ENCODE measurements at regions not wholly inside any gene's neighbourhood (a gene's known extent, or its start where the extent isn't known, plus 50 kb on each side); places are given as distances from the start of the nearest gene placed in this dataset.

DNA sequence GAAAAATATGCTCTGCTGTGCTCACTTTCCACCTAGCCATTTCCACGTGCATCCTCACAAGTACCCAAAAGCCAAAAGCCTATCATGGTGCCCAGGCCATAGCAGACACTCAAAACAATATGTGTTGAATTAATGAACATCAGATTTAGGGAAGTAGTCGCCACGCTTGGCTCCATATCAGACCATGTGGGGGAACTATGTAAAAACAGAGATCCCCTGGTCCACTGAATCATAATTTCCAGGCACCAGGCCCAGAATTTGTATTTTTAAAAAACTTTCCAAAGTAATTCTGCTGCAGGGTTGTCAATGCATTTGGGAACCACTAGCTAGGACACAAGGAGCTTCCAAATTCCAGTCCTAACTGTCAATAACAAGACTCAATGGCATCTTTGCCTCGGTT is 77.3 kb downstream of the CNTN3 start:
- TF ChIP-seq, protein P1, sequence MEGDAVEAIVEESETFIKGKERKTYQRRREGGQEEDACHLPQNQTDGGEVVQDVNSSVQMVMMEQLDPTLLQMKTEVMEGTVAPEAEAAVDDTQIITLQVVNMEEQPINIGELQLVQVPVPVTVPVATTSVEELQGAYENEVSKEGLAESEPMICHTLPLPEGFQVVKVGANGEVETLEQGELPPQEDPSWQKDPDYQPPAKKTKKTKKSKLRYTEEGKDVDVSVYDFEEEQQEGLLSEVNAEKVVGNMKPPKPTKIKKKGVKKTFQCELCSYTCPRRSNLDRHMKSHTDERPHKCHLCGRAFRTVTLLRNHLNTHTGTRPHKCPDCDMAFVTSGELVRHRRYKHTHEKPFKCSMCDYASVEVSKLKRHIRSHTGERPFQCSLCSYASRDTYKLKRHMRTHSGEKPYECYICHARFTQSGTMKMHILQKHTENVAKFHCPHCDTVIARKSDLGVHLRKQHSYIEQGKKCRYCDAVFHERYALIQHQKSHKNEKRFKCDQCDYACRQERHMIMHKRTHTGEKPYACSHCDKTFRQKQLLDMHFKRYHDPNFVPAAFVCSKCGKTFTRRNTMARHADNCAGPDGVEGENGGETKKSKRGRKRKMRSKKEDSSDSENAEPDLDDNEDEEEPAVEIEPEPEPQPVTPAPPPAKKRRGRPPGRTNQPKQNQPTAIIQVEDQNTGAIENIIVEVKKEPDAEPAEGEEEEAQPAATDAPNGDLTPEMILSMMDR (IDR thresholded peaks at IDR 0.05) = no peak
- peak; percentile 21 for DNase-seq (ENCODE audit: low spot score)
- ATAC-seq (ENCODE audit: insufficient number of reproducible peaks, low FRiP score, low read depth) = peak; percentile 39

DNA sequence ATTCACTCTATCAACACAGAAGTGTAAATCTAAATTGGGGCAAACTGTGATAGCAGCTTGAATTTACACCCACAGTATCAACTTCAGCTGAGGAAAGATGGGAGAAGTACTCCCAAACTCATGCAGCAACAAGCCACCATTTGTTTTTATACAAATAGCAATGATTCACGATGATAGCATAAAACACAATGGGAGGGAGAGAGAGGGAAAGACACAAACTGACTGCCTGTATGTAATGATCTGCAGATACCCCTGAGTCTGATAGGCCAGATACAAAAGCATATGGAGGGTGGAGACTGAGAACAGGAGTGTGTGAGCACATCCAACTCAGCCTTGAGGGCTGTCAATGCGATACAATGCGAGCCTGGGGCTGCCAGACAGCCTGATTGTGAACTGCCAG is 79.2 kb downstream of the CNTN3 start:
- no peaks in the 10 kb centered on the region for H3K9me3 ChIP-seq
- ATAC-seq (ENCODE audit: insufficient number of reproducible peaks, low FRiP score, low read depth) (no peak), DNase-seq (ENCODE audit: low spot score) (no peak)
- H3K27ac ChIP-seq = no peak overlapping the region
- H3K4me3 ChIP-seq = no peak overlapping the region
- H3K4me1 ChIP-seq (ENCODE audit: control insufficient read depth in 1 of 2, low read depth in 2 of 2) = peaks cover 8 to 57% of the 10 kb centered on the region in 2 donors
- TF ChIP-seq, protein P1 (IDR thresholded peaks at IDR 0.05) = no peak
- no peaks in the 10 kb centered on the region for H3K36me3 ChIP-seq
- no peaks in the 10 kb centered on the region for H3K27me3 ChIP-seq (replicated peaks; ENCODE audit: insufficient read depth)

More for the DNA sequence above, 77.3 kb downstream of the CNTN3 start:
- Histone ChIP-seq H3K4me3 (no peak overlapping the region), H3K27ac (peak overlapping the region; percentile 57 to 62), H3K4me1 (ENCODE audit: control insufficient read depth in 1 of 2, low read depth in 2 of 2) (peaks cover 8 to 55% of the 10 kb centered on the region in 2 donors), H3K36me3 (no peaks in the 10 kb centered on the region), H3K27me3 (replicated peaks; ENCODE audit: insufficient read depth) (no peaks in the 10 kb centered on the region), H3K9me3 (no peaks in the 10 kb centered on the region)

- H3K4me1 ChIP-seq (ENCODE audit: control insufficient read depth in 1 of 2, low read depth in 2 of 2) = peaks cover 8 to 50% of the 10 kb centered on the region in 2 donors
- no peaks in the 10 kb centered on the region for H3K9me3 ChIP-seq
- no peak overlapping the region for H3K4me3 ChIP-seq
- no peaks in the 10 kb centered on the region for H3K36me3 ChIP-seq
- H3K27ac ChIP-seq = no peak overlapping the region
- DNase-seq (ENCODE audit: low spot score) (no peak), ATAC-seq (ENCODE audit: insufficient number of reproducible peaks, low FRiP score, low read depth) (no peak)
- H3K27me3 ChIP-seq (replicated peaks; ENCODE audit: insufficient read depth) = no peaks in the 10 kb centered on the region
- TF ChIP-seq, protein P1 (IDR thresholded peaks at IDR 0.05) = no peak
These were observed 79.8 kb downstream of the CNTN3 start for GRCh38 chr3:74534611-74535010.

GRCh38 chr3:74532446-74532845 is 82.0 kb downstream of the CNTN3 start:
- Histone ChIP-seq H3K27ac (peak overlapping the region in 1 of 2 donors; percentile 22), H3K27me3 (replicated peaks; ENCODE audit: insufficient read depth) (no peaks in the 10 kb centered on the region), H3K36me3 (no peaks in the 10 kb centered on the region), H3K9me3 (no peaks in the 10 kb centered on the region), H3K4me3 (no peak overlapping the region), H3K4me1 (ENCODE audit: control insufficient read depth in 1 of 2, low read depth in 2 of 2) (peaks cover 0 to 33% of the 10 kb centered on the region in 2 donors)
- DNase-seq (ENCODE audit: low spot score) = no peak
- ATAC-seq (ENCODE audit: insufficient number of reproducible peaks, low FRiP score, low read depth) = no peak
- TF ChIP-seq, protein P1 (IDR thresholded peaks at IDR 0.05) = no peak

DNA sequence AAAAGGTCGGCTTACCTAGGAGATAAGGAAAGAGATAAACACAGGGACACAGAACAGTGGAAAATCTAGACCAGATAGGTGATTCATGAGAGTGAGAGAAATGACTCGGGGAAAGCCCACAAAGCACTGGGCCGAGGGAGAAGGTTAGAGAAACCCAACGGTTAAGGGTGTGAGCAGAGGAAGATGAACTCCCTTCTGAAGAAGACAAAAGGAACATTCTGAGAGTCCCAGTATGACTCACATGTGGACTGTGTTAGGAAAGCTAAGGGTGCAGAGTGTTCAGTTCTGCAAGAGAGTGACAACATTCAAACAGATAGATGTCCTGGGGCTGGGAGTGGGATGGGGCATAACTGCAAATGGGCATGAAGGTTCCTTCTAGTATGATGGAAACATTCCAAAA is 83.0 kb downstream of the CNTN3 start:
- ATAC-seq (ENCODE audit: insufficient number of reproducible peaks, low FRiP score, low read depth) (no peak), DNase-seq (ENCODE audit: low spot score) (no peak)
- H3K9me3 ChIP-seq = no peaks in the 10 kb centered on the region
- no peak overlapping the region for H3K4me3 ChIP-seq
- H3K4me1 ChIP-seq (ENCODE audit: control insufficient read depth in 1 of 2, low read depth in 2 of 2) = peaks cover 0 to 27% of the 10 kb centered on the region in 2 donors
- H3K36me3 ChIP-seq = no peaks in the 10 kb centered on the region
- no peaks in the 10 kb centered on the region for H3K27me3 ChIP-seq (replicated peaks; ENCODE audit: insufficient read depth)
- TF ChIP-seq, protein P1 (IDR thresholded peaks at IDR 0.05) = no peak
- no peak overlapping the region for H3K27ac ChIP-seq

All from thoracic aorta (tissue), 2 donors.